HS-27A (cell line): ENCODE measurements at regions not wholly inside any gene's neighbourhood (a gene's known extent, or its start where the extent isn't known, plus 50 kb on each side); places are given as distances from the start of the nearest gene placed in this dataset.
"Not testable (repeated sequence)": the region's sequence is repeated elsewhere in the genome, so short reads cannot be mapped to it uniquely, and the experiment has no call there.

ENCODE experiments used
- DNase-seq: peaks from one replicate; pipeline ENCODE4 v3.0.0-alpha.2; 2012; ENCODE audit warnings: low read depth, missing footprints

GRCh38 chr5:25451294-25451693 is 806.5 kb upstream of the CDH10 start:
- no peak for DNase-seq

GRCh38 chr5:25448646-25449045 is 803.9 kb upstream of the CDH10 start:
- no peak for DNase-seq

GRCh38 chr5:25448190-25448621 is 803.4 kb upstream of the CDH10 start:
- no peak for DNase-seq

- not testable (repeated sequence) for DNase-seq
Observed at GRCh38 chr5:25446061-25446420, 801.3 kb upstream of the CDH10 start.

GRCh38 chr5:25445381-25446060 is 800.7 kb upstream of the CDH10 start:
- DNase-seq = not testable (repeated sequence)

- no peak for DNase-seq
Observed at GRCh38 chr5:25444697-25445096, 799.9 kb upstream of the CDH10 start.

GRCh38 chr5:25441810-25442209 is 797.0 kb upstream of the CDH10 start:
- DNase-seq = no peak

- no peak for DNase-seq
Observed at GRCh38 chr5:25439025-25439424, 794.2 kb upstream of the CDH10 start.

- DNase-seq = not testable (repeated sequence)
Observed at GRCh38 chr5:25438375-25438774, 793.6 kb upstream of the CDH10 start.

GRCh38 chr5:25436452-25436851 is 791.7 kb upstream of the CDH10 start:
- no peak for DNase-seq

- no peak for DNase-seq
Observed at GRCh38 chr5:25435882-25436281, 791.1 kb upstream of the CDH10 start.

- DNase-seq = no peak
Observed at GRCh38 chr5:25427240-25427639, 782.5 kb upstream of the CDH10 start.

- DNase-seq = no peak
Observed at GRCh38 chr5:25423271-25423670, 778.5 kb upstream of the CDH10 start.

GRCh38 chr5:25419684-25420083 is 774.9 kb upstream of the CDH10 start:
- no peak for DNase-seq

GRCh38 chr5:25418978-25419377 is 774.2 kb upstream of the CDH10 start:
- no peak for DNase-seq

GRCh38 chr5:25418319-25418859 is 773.6 kb upstream of the CDH10 start:
- DNase-seq = no peak

- no peak for DNase-seq
Observed at GRCh38 chr5:25416960-25417359, 772.2 kb upstream of the CDH10 start.

GRCh38 chr5:25415970-25416369 is 771.2 kb upstream of the CDH10 start:
- DNase-seq = no peak

- DNase-seq = no peak
Observed at GRCh38 chr5:25414742-25415141, 770.0 kb upstream of the CDH10 start.

- no peak for DNase-seq
Observed at GRCh38 chr5:25412116-25412661, 767.4 kb upstream of the CDH10 start.

- not testable (repeated sequence) for DNase-seq
Observed at GRCh38 chr5:25407365-25407764, 762.6 kb upstream of the CDH10 start.

GRCh38 chr5:25405850-25406249 is 761.1 kb upstream of the CDH10 start:
- no peak for DNase-seq

GRCh38 chr5:25399878-25400480 is 755.2 kb upstream of the CDH10 start:
- DNase-seq = no peak
